ENCODE measurements at regions not wholly inside any gene's neighbourhood (a gene's known extent, or its start where the extent isn't known, plus 50 kb on each side); places are given as distances from the start of the nearest gene placed in this dataset.

DNA sequence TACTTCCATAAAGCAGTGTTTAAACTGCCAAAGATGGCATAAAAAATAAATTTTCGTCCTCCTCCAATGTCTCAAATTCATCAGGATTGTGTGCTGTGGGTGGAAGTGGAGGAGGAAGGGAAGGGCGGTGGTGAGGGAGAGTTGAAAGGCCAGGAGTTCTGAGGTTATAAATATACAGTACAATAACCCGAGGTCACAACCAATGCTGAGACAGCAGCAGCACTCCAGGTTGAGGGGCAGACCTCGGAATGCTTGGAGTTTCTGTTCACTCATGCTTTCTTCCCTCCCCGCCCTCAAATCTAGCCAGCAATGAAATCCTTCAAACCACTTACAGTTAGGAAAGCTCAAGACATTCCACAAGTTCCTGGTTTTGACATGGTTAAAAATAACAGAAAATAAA lies 134.0 kb upstream of the SMAD1 start:
- DNase-seq (ENCODE audit: low read depth in 2 of 2): no peak

DNA sequence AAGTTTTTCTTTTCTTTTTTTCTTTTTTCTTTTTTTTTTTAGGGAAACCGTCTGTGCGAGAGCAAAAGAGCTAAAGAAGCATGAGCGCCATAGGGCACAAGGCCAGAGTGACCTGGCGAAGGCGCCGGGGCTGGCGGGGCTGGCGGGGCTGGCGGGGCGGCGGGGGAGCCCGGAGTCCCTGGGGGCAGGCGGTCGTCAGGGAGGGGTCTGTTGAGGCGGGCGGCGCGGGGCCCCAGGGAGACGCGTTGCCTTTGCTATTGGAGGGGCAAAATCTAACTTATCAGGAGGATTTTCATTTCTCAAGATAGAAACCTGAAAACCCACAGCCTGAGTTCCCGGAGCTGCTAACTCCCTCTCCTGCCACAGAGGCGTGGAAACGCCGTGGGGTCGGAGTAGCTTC lies 135.6 kb upstream of the SMAD1 start:
- no peak for DNase-seq (ENCODE audit: low read depth in 2 of 2)

DNA sequence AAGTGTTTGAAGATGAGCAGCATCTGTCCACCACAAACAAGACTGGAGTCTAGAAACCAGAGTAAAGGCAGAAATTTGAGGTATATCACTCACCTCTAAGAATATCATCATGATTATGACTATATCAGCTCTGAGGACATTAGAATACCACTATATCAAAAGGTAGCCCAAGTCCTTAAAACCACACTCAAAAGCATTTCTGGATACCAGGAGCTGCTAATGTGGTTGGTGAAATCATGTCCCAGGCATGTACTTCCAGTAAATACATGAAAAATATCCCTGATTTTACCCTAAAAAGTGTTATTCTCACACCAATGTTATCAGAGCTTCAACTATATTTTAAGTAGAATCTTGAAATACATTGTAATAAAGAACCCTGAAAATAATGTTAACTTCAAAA lies 136.3 kb upstream of the SMAD1 start:
- DNase-seq (ENCODE audit: low read depth in 2 of 2): no peak

DNA sequence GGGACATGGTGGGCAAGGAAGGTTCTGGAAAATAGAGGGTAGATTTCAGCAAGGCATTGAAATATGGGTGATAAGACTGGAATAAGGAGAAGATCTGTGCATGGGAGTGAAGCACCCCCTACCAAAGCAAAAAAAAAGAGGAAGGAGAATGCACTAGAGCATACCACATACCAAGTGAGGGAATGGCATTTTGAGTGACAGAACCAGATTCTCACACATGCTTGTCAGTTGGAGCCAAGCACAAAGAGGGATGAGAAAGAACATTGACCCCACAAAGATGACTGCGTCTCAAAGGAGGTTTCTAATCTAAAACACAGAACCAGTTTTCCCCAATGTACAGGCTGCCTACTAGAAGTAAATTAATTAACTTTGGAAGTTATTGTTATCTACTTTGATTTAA lies 140.3 kb upstream of the SMAD1 start:
- no peak for DNase-seq (ENCODE audit: low read depth in 2 of 2)

DNA sequence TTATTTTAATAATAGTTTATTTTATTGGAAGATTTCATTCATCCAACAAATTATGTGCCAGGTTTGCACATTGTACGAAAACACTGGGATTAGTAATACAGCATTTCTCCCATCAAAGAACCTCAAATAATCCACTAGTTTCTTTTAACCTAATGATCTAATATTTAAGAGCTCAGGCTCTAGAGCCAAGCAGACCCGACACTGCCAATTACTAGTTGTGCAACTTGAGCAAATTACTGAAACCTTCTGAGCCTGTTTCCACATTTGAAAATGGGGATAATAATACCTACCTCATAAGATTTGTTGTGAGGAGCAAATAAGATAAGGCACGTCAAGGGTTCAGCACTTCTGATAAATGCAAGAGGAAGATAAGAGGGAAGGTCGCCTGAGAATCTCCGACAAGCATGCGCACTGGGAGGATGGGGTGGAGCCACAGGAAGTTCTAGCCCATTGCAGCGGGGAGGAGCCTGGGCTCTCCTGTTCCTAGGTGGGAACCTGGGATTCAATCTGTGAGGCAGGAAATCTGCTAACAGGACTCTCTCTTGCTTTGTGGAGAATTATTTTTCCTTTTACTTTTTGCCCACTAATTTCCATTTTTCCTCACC lies 141.5 kb upstream of the SMAD1 start:
- DNase-seq (ENCODE audit: low read depth in 2 of 2): no peak

DNA sequence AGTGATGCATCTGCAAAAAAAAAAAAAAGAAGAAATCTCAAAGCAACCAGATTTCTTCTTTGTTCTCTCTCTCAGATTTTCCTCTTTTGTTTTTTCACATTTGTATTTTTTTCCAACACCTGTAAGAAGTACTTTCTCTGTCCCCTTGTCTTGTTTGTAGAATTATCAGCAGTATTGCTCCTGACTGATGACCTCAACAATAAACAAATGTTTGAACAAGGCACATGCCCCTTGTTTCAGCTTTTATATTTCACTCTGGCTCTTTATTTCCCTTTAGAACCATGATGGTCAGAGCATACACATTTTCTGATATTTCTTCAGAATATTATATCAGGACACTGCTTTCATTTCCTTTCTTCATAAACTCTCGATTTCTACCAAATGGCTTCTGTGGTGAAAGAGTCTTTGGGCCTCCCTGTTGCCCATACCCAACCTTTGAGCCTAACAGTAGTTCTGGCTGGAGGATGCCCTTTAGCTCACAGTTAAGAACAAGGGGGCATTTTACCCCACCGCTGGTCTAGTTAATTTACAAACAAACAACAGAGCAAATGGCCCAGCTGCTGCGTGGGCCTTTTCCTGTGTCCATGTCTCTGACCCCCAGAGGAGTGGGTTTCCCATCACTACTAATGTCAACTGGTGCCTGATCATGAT lies 142.5 kb upstream of the SMAD1 start:
- DNase-seq (ENCODE audit: low read depth in 2 of 2): no peak

DNA sequence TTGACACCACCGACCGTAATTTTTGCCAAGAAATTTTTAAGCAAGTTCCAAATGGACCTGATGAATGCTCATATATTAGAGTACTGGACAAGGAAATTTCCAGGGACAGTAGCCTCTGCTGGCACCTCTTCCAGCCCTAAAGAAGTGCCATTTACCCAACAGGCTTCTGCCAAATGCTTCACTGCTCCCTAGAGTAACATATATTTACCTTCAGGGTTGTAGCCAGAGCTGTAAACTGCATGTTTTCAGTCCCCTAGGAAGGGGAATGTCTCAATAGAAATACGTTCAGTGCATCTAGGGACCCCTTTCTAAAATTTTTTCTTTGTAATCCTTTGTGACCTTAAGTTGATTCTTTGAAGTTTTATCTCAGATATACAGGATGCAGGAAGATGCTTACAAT lies 143.1 kb upstream of the SMAD1 start:
- DNase-seq (ENCODE audit: low read depth in 2 of 2): no peak

DNA sequence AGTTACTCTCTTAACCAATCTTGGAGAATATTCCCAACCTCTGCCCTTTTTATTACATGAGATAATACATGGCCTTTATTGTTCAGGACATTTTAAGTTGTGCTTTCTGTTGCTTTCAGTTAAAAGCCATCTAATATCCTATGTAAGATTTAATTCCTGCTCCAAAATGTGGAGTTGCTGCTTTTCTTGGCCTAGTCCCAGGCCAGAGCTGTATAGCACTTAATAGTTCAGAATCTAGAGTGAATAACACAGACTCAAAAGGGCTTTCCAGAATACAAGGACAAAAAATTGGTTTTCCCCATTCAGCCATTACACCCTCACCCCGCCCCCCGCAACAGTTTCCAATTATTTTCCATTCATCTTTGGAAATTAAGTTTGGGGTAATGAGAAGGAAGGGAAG lies 144.3 kb upstream of the SMAD1 start:
- no peak for DNase-seq (ENCODE audit: low read depth in 2 of 2)

DNA sequence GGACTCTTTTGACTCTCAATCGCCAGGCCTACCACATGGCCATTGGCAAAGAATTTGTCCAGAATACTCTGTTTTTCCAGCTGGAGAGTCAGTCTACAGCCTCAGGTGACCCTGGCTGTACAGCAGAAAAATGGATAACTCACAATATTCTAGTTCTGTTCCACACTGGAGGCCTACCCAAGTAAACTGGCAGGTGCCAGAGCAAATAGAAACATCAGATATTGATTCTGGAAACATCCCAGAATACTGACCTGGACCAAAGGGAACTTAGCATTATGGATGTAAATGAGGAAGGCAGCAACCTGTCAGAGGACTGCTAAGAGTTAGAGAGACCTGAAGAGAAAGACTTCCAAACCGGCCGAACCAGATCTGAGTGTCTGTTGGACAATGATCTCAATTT lies 147.9 kb upstream of the SMAD1 start:
- no peak for DNase-seq (ENCODE audit: low read depth in 2 of 2)

DNA sequence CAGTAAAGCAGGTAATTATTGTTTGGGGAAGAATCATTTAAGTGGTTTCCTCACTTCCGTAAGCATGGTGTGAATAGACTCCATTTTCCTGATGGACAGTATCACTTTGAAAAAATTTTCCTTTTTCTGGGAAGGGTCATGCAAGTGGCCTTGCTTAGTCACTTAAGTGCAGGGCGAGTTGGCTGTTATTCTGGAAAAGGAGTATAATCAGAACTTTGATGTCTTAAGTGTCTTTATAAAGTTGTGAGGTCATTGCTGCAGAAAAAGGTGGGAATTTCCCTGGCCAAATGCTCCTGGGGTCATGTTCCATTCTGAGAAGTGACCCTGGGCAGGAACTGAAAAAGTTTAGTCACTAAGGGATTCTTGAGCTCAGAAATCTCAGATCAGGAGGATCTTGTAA lies 146.1 kb upstream of the OTUD4 start:
- DNase-seq (ENCODE audit: low read depth in 2 of 2): no peak

DNA sequence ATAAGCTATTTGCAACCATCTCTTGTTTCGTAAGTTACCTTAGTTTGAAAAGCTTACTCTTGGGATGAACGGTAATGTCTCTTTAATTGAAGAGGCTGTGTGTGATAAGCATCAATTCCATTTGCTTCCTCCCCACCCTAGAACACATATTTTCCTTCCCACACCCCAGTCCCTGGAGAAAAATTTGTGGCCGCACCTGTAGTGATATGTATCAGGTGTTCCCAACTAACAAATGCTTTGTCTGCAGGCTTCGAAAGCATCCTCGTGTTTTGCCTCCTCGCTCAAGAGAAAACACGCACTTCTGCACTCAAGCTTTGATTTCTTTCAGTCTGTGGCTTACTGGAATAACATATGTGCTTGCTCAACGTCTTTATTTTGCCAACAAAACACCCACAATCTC lies 143.8 kb upstream of the OTUD4 start:
- no peak for DNase-seq (ENCODE audit: low read depth in 2 of 2)

DNA sequence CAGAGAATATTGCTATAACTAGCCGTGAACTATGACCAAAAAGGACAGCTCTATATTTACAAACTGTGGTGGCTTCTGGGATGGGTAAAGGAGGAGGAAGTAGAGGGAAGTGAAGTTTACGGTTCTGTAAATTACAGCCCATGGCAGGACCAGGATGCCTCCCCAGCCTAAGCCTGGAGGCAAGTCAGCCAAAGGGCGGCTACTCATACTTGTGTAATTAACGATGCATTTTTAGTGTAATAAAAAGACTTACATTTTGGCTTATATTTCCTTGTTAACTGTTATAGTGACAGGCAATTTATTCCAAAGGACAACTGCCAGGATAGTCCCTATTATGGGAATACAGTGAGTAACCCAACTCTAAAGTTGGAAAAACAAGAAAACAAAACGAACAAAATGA lies 139.9 kb upstream of the OTUD4 start:
- no peak for DNase-seq (ENCODE audit: low read depth in 2 of 2)

DNA sequence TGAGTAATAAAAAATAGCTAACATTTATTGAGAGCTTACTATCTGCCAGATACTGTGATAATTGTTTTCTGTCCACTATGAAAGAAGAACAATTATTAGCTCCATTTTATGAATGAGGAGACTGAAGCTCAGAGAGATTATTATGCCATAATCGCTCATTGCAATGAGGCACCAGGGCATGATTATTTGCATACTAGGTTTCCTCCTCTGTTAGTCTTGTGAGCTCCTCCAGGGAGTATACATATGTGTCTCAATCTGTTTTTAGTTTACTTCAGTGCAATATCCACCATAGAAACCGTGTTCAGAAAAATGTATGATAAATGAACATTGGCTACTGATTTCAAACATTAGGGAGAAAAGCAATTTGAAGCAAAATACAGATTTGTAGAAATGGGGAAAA lies 139.4 kb upstream of the OTUD4 start:
- no peak for DNase-seq (ENCODE audit: low read depth in 2 of 2)

DNA sequence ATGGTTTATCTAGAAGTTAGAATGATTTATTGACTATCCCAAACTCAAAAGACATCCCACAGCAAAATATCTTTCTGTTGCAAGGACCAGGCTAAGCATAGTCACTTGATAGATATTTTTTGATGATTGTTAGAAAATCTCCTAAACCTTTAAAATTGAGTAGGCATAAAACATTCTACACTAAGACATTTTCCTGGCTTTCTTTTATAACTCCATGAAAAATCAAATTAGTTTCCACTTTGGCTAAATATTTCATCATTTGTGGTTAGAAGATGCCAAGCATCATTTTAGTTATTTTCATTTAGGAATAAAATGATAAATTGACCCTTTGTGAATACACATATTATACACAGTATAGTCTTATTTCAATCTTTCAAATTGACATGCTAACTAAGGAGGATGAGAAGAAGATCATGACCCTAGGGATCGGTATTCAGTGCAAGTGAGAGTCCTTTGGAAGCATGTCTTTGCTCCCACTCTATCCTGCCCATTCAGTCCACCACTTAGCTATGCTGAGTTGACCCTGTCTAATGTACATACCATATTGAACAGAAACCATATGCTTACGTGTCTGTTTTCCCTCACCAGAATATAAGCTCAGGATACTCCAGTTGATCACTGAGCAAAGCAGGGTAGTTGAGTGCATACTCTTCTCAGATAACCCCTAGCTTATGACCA lies 136.6 kb upstream of the OTUD4 start:
- DNase-seq (ENCODE audit: low read depth in 2 of 2): no peak

DNA sequence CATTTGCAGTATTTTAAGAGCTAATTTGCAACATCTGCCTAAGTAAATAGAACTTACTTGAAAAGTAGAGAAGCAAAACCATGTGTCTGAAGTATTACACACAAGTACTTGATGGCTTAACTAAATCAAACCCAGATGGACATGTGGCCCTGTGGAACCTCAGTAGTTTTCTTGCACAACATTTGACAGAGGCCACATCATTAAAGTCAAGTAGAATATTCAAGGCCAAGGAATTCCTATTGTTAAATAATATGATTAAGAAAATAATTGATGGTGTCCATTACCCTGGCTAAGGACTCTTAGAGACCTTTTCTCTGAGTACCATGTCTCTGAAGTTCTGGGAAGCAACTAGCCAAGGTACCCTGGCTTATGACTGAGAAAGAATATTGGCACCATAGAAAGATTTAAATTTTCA lies 135.4 kb upstream of the OTUD4 start:
- DNase-seq (ENCODE audit: low read depth in 2 of 2): no peak

DNA sequence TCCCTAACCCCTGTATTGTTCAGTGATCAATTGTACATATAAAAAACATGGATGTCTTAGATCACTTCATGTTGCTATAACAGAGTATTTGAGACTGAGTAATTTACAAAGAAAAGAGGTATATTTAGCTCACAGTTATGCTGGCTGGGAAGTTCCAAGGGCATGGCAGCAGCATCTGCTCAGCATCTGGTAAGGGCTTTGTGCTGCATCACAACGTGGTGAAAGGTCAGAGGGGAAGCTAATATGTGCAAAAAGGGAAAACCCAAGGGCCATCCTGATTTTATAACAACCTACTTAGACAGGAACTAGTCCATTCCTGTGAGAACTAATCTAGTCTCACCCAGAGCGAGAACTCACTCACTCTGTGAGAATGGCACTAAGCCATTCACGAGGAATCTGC lies 128.2 kb upstream of the OTUD4 start:
- no peak for DNase-seq (ENCODE audit: low read depth in 2 of 2)

DNA sequence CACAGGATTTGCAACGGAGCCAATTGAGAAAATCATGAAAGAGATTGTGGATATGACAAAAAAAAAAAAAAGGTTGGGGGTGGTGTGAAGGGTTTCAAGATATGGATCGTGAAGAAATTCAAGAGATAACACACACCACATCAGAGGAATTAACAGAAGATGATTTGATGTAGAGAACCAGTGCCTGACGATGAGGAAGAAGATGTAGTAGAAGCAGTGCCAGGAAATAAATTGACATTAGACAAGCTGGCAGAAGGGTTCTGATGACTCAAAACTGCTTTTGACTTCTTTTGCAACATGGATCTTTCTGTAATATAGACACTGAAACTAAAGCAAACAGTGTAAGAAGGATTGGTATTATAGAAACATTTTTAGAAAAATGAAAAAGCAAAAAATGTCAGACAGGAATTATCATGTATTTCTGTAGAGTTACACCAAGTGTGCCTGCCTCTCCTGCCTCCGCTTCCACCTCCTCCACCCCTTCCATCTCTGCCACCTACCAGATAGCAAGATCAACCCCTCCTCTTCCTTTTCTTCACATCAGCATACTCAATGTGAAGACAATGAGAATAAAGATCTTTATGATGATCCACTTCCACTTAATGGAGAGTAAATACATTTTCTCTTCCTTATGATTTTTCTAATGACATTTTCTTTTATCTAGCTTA lies 127.5 kb upstream of the OTUD4 start:
- no peak for DNase-seq (ENCODE audit: low read depth in 2 of 2)

DNA sequence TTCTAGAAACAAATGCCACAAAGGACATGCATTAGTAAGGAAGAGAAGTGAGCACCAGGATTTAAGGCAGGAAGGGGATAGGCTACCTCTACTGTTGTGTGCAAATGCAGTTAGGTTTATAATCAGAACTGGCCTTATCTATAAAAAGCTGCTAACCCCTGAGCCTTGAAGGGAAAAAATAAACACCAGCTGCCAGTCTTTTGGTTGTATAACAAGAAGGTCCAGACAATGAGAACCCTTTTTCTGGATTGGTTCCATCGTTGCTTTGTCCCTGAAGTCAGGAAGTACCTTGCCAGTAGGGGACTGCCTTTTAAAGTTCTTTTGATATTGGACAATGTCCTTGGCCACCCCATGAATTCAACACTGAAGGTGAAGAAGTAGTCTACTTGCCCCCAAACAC lies 126.7 kb upstream of the OTUD4 start:
- DNase-seq (ENCODE audit: low read depth in 2 of 2): no peak

DNA sequence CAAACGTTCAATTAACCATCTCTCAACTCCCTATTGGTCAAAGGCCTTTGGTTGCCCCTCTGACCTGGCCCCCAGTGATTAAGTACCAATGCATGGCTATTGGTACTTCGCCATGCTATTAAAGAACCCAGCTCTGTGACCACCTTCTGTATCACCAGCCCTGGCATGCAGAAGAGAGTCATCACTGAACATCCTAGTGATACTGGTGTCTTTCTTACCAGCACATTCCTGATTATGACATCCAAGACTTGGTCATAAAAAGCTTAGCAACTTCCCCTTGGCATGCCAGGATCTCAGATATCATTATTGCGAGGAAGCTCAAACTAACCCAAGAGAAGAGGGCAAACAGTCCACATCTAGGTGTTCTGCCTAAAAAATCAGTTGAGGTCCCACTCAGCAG lies 122.3 kb upstream of the OTUD4 start:
- no peak for DNase-seq (ENCODE audit: low read depth in 2 of 2)

DNA sequence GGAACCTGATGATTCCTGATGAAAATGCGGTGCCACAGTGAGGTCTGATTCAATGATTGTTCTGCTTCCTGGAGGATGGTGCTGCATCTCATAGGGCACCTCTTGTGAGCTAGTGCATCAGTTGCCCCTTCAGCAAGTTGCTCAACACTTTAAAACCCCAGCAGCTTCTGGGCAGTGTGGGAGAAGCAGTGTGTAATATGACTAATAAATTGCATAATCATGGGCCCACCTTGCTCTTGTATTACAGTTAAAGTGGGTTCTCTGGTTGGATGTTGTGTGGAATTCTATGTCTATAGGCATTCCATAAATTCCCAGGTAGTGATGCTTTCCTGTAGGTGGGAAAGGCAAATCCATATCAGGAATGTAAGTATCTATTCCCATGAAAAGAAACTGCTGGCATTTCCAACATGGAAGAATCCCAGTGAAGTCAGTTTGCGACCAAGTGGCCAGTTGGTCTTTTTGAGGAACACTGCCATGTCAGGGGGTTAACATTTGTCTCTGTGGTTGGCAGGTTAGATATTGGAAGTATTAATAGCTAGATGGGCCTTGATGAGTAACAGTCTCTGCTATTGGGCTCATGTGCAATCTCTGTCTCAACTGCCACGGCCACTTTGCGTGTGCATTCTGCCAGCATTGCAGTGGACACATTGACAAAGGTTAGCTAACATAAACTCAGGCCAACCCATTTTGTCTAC lies 121.1 kb upstream of the OTUD4 start:
- DNase-seq (ENCODE audit: low read depth in 2 of 2): no peak

DNA sequence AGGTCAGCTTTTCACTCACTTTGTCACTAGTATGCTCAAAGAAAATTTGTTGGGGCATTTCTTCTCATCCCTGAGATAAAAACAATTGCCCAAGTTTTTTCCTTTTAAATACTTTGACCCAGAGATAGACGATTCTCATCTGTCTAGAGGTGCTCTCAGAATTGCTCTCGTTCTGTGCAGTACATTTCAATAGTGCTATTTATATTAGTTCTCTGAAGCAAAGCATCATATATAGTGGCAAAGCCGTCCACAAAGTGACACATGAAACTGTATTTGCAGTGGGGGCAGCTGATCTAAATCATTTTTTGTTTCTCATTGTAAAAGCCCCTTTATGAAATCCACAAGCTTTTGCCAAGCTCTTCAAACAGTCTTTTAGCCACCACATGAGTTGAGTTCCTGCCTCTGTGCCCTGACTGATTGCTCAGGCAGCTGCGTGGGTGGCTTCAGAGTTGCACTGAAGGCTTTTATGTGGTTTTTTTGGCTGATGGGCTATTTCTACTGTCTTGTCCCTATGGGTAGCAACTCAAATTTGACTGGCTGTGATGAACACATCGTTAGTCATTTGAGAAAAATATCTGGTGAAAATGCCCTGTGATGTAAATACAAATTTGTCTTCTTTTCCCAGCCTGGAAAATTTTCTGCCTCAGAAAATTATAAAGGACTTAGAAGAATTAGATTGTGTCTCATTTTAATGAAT lies 119.1 kb upstream of the OTUD4 start:
- peak; percentile 68 to 73 for DNase-seq (ENCODE audit: low read depth in 2 of 2)

DNA sequence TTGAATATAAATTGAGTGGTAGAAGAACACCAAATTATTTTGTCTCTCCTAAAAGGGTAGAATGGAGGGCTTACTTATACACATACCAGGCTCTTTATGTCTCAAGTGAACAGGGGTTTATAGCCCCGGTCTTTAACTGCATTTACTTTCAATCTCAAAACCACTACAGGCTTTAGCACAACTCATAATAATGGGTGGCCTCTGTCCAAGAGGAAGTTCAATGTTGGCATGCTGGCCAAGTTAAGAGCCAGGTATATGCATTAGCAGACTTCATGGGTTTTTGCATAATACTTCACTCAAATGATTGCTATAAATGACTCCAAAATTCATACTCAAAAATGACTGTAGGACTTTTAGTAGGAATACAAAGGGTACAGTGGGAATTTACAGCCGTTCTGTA lies 118.5 kb upstream of the OTUD4 start:
- no peak for DNase-seq (ENCODE audit: low read depth in 2 of 2)

Measured in stimulated activated CD4-positive, alpha-beta T cell treated with anti-CD3 and anti-CD28 coated beads, Interleukin-15, amount 100 ng/mL, for 48 hours (primary cell).